Endothelial cell of umbilical vein (primary cell): ENCODE measurements at regions not wholly inside any gene's neighbourhood (a gene's known extent, or its start where the extent isn't known, plus 50 kb on each side); places are given as distances from the start of the nearest gene placed in this dataset.

ENCODE experiments used
- BruUV-seq: library from RNA; stranded (reverse); fragments of 400-500 nt; replicated peaks from 2 replicates; lab custom pipeline; 2021; lab: Mats Ljungman, UMichigan
- CTCF ChIA-PET: fragments of 300-600, 350-600 bp; sonication (Branson Sonifier 250); formaldehyde crosslinking; loops from one replicate; lab custom pipeline; 2021; ENCODE audit warnings: antibody characterized with exemption, inconsistent platforms; lab: Charles Lee
- POLR2A ChIA-PET: fragments of 300-600, 350-600 bp; sonication (Branson Sonifier 250); formaldehyde crosslinking; loops from one replicate; lab custom pipeline; 2021; ENCODE audit warnings: antibody characterized with exemption, inconsistent platforms; lab: Charles Lee
- DNase-seq: peaks from one replicate; pipeline ENCODE4 v3.0.0-alpha.2; 2011; ENCODE audit warnings: low read depth, low spot score
- FAIRE-seq: peaks from 2 replicates; lab custom pipeline; 2011; peaks lifted over from hg19 to GRCh38; lab: Jason Lieb, UNC
- H2AFZ ChIP-seq: 2 replicates; pipeline ENCODE4 v1.6.0; 2012; ENCODE audit warnings: low read depth, low read length, control low read depth, inconsistent platforms
- H3K27ac ChIP-seq: 2 replicates; pipeline ENCODE4 v1.5.1; 2011; ENCODE audit warnings: low read depth, mild to moderate bottlenecking, control low read depth, low read length, moderate library complexity; ENCODE audit not compliant: insufficient read depth
- H3K27me3 ChIP-seq, 2 experiments: 2 replicates each; pipeline versions ENCODE4 v1.6.0 to v1.6.1; 2011; ENCODE audit warnings: low read length in 2 of 2, mixed read lengths in 1 of 2; ENCODE audit not compliant: control insufficient read depth in 2 of 2, insufficient read depth in 2 of 2
- H3K36me3 ChIP-seq, 2 experiments: 2 replicates in 1 of 2; 3 replicates in 1 of 2; pipeline ENCODE4 v1.5.1; 2011; ENCODE audit warnings: low read length in 2 of 2, mild to moderate bottlenecking in 1 of 2, moderate library complexity in 1 of 2; ENCODE audit not compliant: control insufficient read depth in 2 of 2, insufficient read depth in 2 of 2; ENCODE audit errors: extremely low read depth in 1 of 2
- H3K4me1 ChIP-seq: 3 replicates; pipeline ENCODE4 v1.5.1; 2011; ENCODE audit warnings: mild to moderate bottlenecking, low read length; ENCODE audit not compliant: control insufficient read depth, insufficient read depth; ENCODE audit errors: extremely low read depth
- H3K4me2 ChIP-seq: 2 replicates; pipeline ENCODE4 v1.6.1; 2011; ENCODE audit warnings: low read length, control low read depth, mixed read lengths; ENCODE audit not compliant: insufficient read depth
- H3K4me3 ChIP-seq, 3 experiments: fragments of 200-600 bp in 1 of 3; sonication (generic), shearing (Covaris generic) in 1 of 3; replicated peaks in 1 of 3; 2 replicates each; pipeline ENCODE4 v1.5.1; 2011 to 2016; ENCODE audit warnings: control low read depth in 3 of 3, low read length in 3 of 3, mild to moderate bottlenecking in 2 of 3, inconsistent platforms in 1 of 3, low read depth in 1 of 3, moderate library complexity in 1 of 3; ENCODE audit not compliant: insufficient read depth in 1 of 3
- H3K79me2 ChIP-seq: 2 replicates; pipeline ENCODE4 v1.6.0; 2012; ENCODE audit warnings: low read length, inconsistent platforms; ENCODE audit not compliant: control insufficient read depth, insufficient read depth
- H3K9ac ChIP-seq: replicated peaks from 2 replicates; pipeline ENCODE3; 2011; ENCODE audit warnings: low read length, control low read depth; ENCODE audit not compliant: insufficient read depth; ENCODE audit errors: extremely low read depth
- H3K9me1 ChIP-seq: replicated peaks from 3 replicates; pipeline ENCODE4 v1.6.0; 2011; ENCODE audit warnings: mild to moderate bottlenecking, low read length; ENCODE audit not compliant: control insufficient read depth, insufficient read depth; ENCODE audit errors: extremely low read depth
- H3K9me3 ChIP-seq: replicated peaks from 2 replicates; pipeline ENCODE4 v1.5.1; 2012; ENCODE audit warnings: low read length, inconsistent platforms; ENCODE audit not compliant: control insufficient read depth, insufficient read depth
- H4K20me1 ChIP-seq: replicated peaks from 2 replicates; pipeline ENCODE3; 2011; ENCODE audit warnings: mild to moderate bottlenecking, low read length; ENCODE audit not compliant: control insufficient read depth, insufficient read depth; ENCODE audit errors: extremely low read depth
- EZH2 ChIP-seq: IDR thresholded peaks from 2 replicates; pipeline ENCODE4 v1.6.1; 2012; ENCODE audit warnings: borderline replicate concordance, low read depth, mild to moderate bottlenecking, moderate library complexity, low read length, inconsistent platforms; ENCODE audit not compliant: severe bottlenecking
- FOS ChIP-seq: IDR thresholded peaks from 2 replicates; pipeline ENCODE4 v1.6.1; 2011; ENCODE audit warnings: mild to moderate bottlenecking, low read length, moderate library complexity, borderline replicate concordance; ENCODE audit not compliant: insufficient read depth
- GATA2 ChIP-seq: IDR thresholded peaks from 2 replicates; pipeline ENCODE4 v1.7.0; 2011; ENCODE audit warnings: low read depth, mild to moderate bottlenecking, moderate library complexity, mixed read lengths, low read length; ENCODE audit not compliant: insufficient read length, insufficient read depth
- JUN ChIP-seq: IDR thresholded peaks from 2 replicates; pipeline ENCODE4 v1.6.1; 2011; ENCODE audit warnings: borderline replicate concordance, low read depth; ENCODE audit not compliant: insufficient read length, insufficient read depth
- MYC ChIP-seq: IDR thresholded peaks from one replicate; pipeline ENCODE4 v1.6.1; 2011; ENCODE audit warnings: mild to moderate bottlenecking, low read depth, low read length
- POLR2A ChIP-seq: IDR thresholded peaks from 2 replicates; pipeline ENCODE4 v1.6.1; 2012; ENCODE audit warnings: low read depth, mild to moderate bottlenecking, control low read depth, low read length
- POLR2AphosphoS5 ChIP-seq: IDR thresholded peaks from 2 replicates; pipeline ENCODE4 v1.6.1; 2012; ENCODE audit warnings: low read depth, mild to moderate bottlenecking, control low read depth, low read length, moderate library complexity; ENCODE audit not compliant: insufficient read depth
- dilution Hi-C: fragments of 300-500 bp; cut with MboI; formaldehyde crosslinking; loops from one replicate; pipeline ENCODE4 v1.15.0; 2019; ENCODE audit warnings: low sequenced_read_pairs; ENCODE audit not compliant: extremely low pct_ligation_motif_present
- intact Hi-C: fragments of 100-400 bp; cut with micrococcal nuclease; formaldehyde crosslinking; loops from one replicate; pipeline ENCODE4 v1.10.0; 2022
- TF ChIP-seq, protein P1 (sequence below), 2 donors: IDR thresholded peaks; 1 replicate in 1 of 2; 2 replicates in 1 of 2; pipeline ENCODE4 v1.5.1; 2011; ENCODE audit warnings: low read length in 2 of 2, mild to moderate bottlenecking in 2 of 2, moderate library complexity in 2 of 2, control low read depth in 1 of 2, inconsistent platforms in 1 of 2, low read depth in 1 of 2; ENCODE audit not compliant: insufficient read depth in 1 of 2; ENCODE audit errors: extremely low read depth in 1 of 2
- TF ChIP-seq, protein P2 (sequence below): IDR thresholded peaks from 2 replicates; pipeline ENCODE4 v1.6.1; 2011; ENCODE audit not compliant: insufficient read depth, insufficient read length

DNA sequence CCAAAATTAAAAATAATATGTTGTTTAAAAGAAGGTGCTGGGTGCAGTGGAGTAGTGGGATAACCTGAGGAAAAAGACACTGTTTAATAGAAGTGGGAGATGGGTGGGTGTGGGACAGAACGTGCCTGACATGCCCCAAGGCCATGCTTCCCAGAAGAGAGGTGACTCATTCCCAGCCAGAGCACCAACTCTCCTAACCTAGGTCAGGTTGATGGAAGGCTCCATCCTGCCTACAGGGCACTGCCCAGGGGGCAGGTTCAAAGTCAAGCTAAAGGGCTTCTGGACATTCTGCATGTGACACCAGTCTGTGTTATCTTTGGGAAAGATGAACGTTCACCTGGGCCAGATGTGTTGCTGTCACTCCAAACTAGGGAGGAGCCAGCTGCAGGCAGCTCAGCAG lies 453.1 kb downstream of the SOX6 start:
- ChIA-PET POLR2A (no interaction called here), CTCF (no interaction called here)
- DNase-seq, result no peak
- Histone ChIP-seq H3K27me3 (no peaks in the 10 kb centered on the region), H3K4me1 (no peaks in the 10 kb centered on the region), H3K9me3 (no peaks in the 10 kb centered on the region), H4K20me1 (no peaks in the 10 kb centered on the region), H3K27ac (no peak overlapping the region), H3K79me2 (no peaks in the 10 kb centered on the region), H2AFZ (no peak overlapping the region), H3K9ac (no peak overlapping the region), H3K9me1 (no peaks in the 10 kb centered on the region), H3K4me2 (no peak overlapping the region), H3K4me3 (no peak overlapping the region), H3K36me3 (no peaks in the 10 kb centered on the region)
- TF ChIP-seq JUN (no peak), POLR2A (no peak), EZH2 (no peak), GATA2 (no peak), POLR2AphosphoS5 (no peak), FOS (no peak), MYC (no peak)
- TF ChIP-seq, protein P1, sequence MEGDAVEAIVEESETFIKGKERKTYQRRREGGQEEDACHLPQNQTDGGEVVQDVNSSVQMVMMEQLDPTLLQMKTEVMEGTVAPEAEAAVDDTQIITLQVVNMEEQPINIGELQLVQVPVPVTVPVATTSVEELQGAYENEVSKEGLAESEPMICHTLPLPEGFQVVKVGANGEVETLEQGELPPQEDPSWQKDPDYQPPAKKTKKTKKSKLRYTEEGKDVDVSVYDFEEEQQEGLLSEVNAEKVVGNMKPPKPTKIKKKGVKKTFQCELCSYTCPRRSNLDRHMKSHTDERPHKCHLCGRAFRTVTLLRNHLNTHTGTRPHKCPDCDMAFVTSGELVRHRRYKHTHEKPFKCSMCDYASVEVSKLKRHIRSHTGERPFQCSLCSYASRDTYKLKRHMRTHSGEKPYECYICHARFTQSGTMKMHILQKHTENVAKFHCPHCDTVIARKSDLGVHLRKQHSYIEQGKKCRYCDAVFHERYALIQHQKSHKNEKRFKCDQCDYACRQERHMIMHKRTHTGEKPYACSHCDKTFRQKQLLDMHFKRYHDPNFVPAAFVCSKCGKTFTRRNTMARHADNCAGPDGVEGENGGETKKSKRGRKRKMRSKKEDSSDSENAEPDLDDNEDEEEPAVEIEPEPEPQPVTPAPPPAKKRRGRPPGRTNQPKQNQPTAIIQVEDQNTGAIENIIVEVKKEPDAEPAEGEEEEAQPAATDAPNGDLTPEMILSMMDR (IDR thresholded peaks at IDR 0.05; ENCODE audit: extremely low read depth in 1 of 2, insufficient read depth in 1 of 2, low read depth in 1 of 2, low read length in 2 of 2), result no peak
- TF ChIP-seq, protein P2, sequence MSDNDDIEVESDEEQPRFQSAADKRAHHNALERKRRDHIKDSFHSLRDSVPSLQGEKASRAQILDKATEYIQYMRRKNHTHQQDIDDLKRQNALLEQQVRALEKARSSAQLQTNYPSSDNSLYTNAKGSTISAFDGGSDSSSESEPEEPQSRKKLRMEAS, result no peak
- no TSS peak for BruUV-seq
- dilution Hi-C loops, result no loop called here
- FAIRE-seq, result no peak
- intact Hi-C loops, result no loop called here
